Mesendoderm (in vitro differentiated cells): ENCODE measurements at regions not wholly inside any gene's neighbourhood (a gene's known extent, or its start where the extent isn't known, plus 50 kb on each side); places are given as distances from the start of the nearest gene placed in this dataset.

Source experiments
- DNase-seq: peaks from one replicate; pipeline ENCODE4 v3.0.0; 2013
- H2AK5ac ChIP-seq: 2 replicates; pipeline ENCODE4 v1.6.1; 2013; ENCODE audit warnings: low read length, inconsistent platforms
- H2BK120ac ChIP-seq: 2 replicates; pipeline ENCODE4 v1.6.1; 2013; ENCODE audit warnings: low read depth, mild to moderate bottlenecking, low read length, moderate library complexity, mixed read lengths
- H2BK15ac ChIP-seq: replicated peaks from 2 replicates; pipeline ENCODE4 v1.6.1; 2013; ENCODE audit warnings: low read depth, mild to moderate bottlenecking, moderate library complexity
- H2BK5ac ChIP-seq: 2 replicates; pipeline ENCODE4 v1.6.1; 2013; ENCODE audit warnings: low read length, inconsistent platforms
- H3K18ac ChIP-seq: 2 replicates; pipeline ENCODE4 v1.6.1; 2013; ENCODE audit warnings: mild to moderate bottlenecking, low read length, mixed read lengths
- H3K23ac ChIP-seq: one replicate; pipeline ENCODE4 v1.6.1; 2013; ENCODE audit warnings: low read length
- H3K27ac ChIP-seq: 2 replicates; pipeline ENCODE4 v1.5.1; 2013; ENCODE audit warnings: low read depth, mild to moderate bottlenecking, inconsistent platforms, low read length, moderate library complexity
- H3K27me3 ChIP-seq: 2 replicates; pipeline ENCODE4 v1.6.1; 2013; ENCODE audit warnings: low read length, control low read depth, mild to moderate bottlenecking, inconsistent platforms; ENCODE audit not compliant: insufficient read depth, poor library complexity
- H3K36me3 ChIP-seq: 2 replicates; pipeline ENCODE4 v1.6.1; 2013; ENCODE audit warnings: low read length, inconsistent platforms; ENCODE audit not compliant: control insufficient read depth, insufficient read depth
- H3K4ac ChIP-seq: one replicate; pipeline ENCODE4 v1.6.1; 2013; ENCODE audit warnings: low read depth, mild to moderate bottlenecking, low read length, moderate library complexity
- H3K4me1 ChIP-seq: 2 replicates; pipeline ENCODE4 v1.6.1; 2013; ENCODE audit warnings: low read depth, low read length, inconsistent platforms; ENCODE audit not compliant: control insufficient read depth
- H3K4me2 ChIP-seq: 2 replicates; pipeline ENCODE4 v1.6.1; 2013; ENCODE audit warnings: low read length
- H3K4me3 ChIP-seq: 2 replicates; pipeline ENCODE4 v1.5.1; 2013; ENCODE audit warnings: mild to moderate bottlenecking, low read length
- H3K56ac ChIP-seq: one replicate; pipeline ENCODE4 v1.6.1; 2013; ENCODE audit warnings: low read length
- H3K79me1 ChIP-seq: 2 replicates; pipeline ENCODE4 v1.6.1; 2013; ENCODE audit warnings: low read length, inconsistent platforms
- H3K79me2 ChIP-seq: 2 replicates; pipeline ENCODE4 v1.6.1; 2013; ENCODE audit warnings: mild to moderate bottlenecking, low read length; ENCODE audit not compliant: control insufficient read depth, insufficient read depth
- H3K9ac ChIP-seq: 2 replicates; pipeline ENCODE4 v1.6.1; 2013; ENCODE audit warnings: low read length, inconsistent platforms
- H4K5ac ChIP-seq: one replicate; pipeline ENCODE4 v1.6.1; 2013; ENCODE audit warnings: low read length
- H4K8ac ChIP-seq: one replicate; pipeline ENCODE4 v1.6.1; 2013; ENCODE audit warnings: low read depth, mild to moderate bottlenecking, control low read depth, low read length, moderate library complexity
- WGBS: extraction: QIAGEN DNeasy Blood & Tissue Kit; methylation state at CpG from one replicate; pipeline ENCODE4 v1.1.7; 2013; ENCODE audit warnings: low lambda C conversion rate, missing lambda C conversion rate; ENCODE audit not compliant: insufficient coverage; ENCODE audit errors: extremely low coverage; 5-methylcytosine and 5-hydroxymethylcytosine counted together

GRCh38 chr4:1531683-1532548 is 125.7 kb upstream of the NKX1-1 start:
- Histone ChIP-seq H2BK120ac (no peak overlapping the region), H3K79me1 (no peaks in the 10 kb centered on the region), H3K9ac (no peak overlapping the region), H3K27me3 (no peaks in the 10 kb centered on the region), H3K36me3 (no peaks in the 10 kb centered on the region), H3K4ac (no peak overlapping the region), H3K4me1 (no peaks in the 10 kb centered on the region), H3K27ac (no peak overlapping the region), H3K18ac (no peak overlapping the region), H4K8ac (no peak overlapping the region), H3K23ac (no peak overlapping the region), H3K4me2 (no peak overlapping the region), H2BK15ac (no peak overlapping the region), H4K5ac (no peak overlapping the region), H2BK5ac (no peak overlapping the region), H3K79me2 (no peaks in the 10 kb centered on the region), H2AK5ac (no peak overlapping the region), H3K56ac (peak overlapping the region; percentile 25), H3K4me3 (no peak overlapping the region)
- no peak for DNase-seq
- WGBS = no CpG with 5 or more reads among the region's 22 CpGs

DNA sequence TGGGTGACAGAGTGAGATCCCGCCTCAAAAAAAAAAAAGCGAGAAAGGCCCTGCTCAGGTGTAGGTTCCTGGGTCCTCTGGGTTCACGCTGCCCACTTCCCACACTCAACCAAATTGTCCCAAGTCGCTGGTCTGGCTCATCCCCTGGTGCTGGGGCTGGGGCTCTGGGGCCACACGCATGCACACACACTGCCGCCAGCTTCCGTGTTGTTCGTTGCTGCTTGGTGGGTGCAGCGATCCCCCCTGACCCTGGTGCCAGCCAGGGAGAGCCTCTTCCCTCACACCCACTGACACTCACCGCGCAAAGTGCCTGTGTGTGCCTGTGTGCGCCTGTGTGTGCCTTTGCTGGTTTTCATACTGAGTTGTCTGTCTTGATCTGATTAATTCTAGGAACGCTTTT is 124.1 kb upstream of the NKX1-1 start:
- DNase-seq = no peak
- WGBS = no CpG with 5 or more reads among the region's 13 CpGs
- no peaks in the 10 kb centered on the region for H3K36me3 ChIP-seq
- H2BK15ac ChIP-seq = no peak overlapping the region
- H3K79me2 ChIP-seq = no peaks in the 10 kb centered on the region
- no peak overlapping the region for H3K4ac ChIP-seq
- no peak overlapping the region for H3K56ac ChIP-seq
- no peak overlapping the region for H3K27ac ChIP-seq
- no peaks in the 10 kb centered on the region for H3K27me3 ChIP-seq
- no peak overlapping the region for H2AK5ac ChIP-seq
- H4K8ac ChIP-seq = no peak overlapping the region
- H3K4me3 ChIP-seq = no peak overlapping the region
- no peak overlapping the region for H3K4me2 ChIP-seq
- no peak overlapping the region for H3K9ac ChIP-seq
- no peaks in the 10 kb centered on the region for H3K4me1 ChIP-seq
- H2BK120ac ChIP-seq = no peak overlapping the region
- H3K79me1 ChIP-seq = no peaks in the 10 kb centered on the region
- no peak overlapping the region for H2BK5ac ChIP-seq
- no peak overlapping the region for H3K18ac ChIP-seq
- H4K5ac ChIP-seq = no peak overlapping the region
- no peak overlapping the region for H3K23ac ChIP-seq

GRCh38 chr4:1524761-1525160 is 118.5 kb upstream of the NKX1-1 start:
- WGBS = no CpG with 5 or more reads among the region's 6 CpGs
- Histone ChIP-seq H3K18ac (no peak overlapping the region), H3K23ac (no peak overlapping the region), H2AK5ac (no peak overlapping the region), H3K9ac (no peak overlapping the region), H2BK120ac (no peak overlapping the region), H3K56ac (no peak overlapping the region), H4K5ac (no peak overlapping the region), H4K8ac (no peak overlapping the region), H3K27ac (no peak overlapping the region), H3K79me2 (no peaks in the 10 kb centered on the region), H3K4me2 (no peak overlapping the region), H3K4me1 (no peaks in the 10 kb centered on the region), H3K79me1 (no peaks in the 10 kb centered on the region), H3K4me3 (no peak overlapping the region), H3K27me3 (no peaks in the 10 kb centered on the region), H2BK15ac (no peak overlapping the region), H3K4ac (no peak overlapping the region), H2BK5ac (no peak overlapping the region), H3K36me3 (no peaks in the 10 kb centered on the region)
- DNase-seq = no peak

DNA sequence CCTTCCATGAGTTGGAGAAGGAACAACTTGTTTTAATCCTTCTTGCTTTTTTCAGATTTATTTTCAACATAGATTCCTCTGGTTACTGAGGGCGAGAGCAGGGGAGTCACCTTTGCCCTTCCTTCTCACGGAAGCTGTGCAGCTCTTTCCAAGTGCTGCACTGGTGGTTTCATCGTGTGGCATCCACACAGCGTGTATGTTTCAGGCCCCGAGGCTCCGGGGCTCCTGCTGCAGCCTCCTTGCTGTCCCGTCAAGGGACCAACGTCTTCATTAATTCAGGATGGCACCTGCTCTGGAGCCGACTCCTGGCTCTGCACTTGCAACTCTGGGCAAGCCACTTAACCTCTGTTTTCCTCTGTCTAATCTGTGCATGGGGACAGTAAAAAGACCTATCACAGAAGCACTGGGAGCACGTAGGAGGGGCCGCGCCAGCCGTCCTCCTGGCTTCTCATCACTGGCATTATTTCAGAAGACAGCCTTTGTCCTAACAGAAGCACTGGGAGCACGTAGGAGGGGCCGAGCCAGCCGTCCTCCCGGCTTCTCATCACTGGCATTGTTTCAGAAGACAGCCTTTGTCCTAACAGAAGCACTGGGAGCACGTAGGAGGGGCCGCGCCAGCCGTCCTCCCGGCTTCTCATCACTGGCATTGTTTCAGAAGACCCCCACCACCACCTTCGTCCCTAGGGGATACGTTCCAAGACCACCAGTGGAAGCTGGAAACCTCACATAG is 117.8 kb upstream of the NKX1-1 start:
- H3K56ac ChIP-seq = no peak overlapping the region
- H4K8ac ChIP-seq = no peak overlapping the region
- no peak overlapping the region for H3K23ac ChIP-seq
- DNase-seq = no peak
- no peaks in the 10 kb centered on the region for H3K27me3 ChIP-seq
- H2BK120ac ChIP-seq = no peak overlapping the region
- H2AK5ac ChIP-seq = no peak overlapping the region
- H3K4me3 ChIP-seq = no peak overlapping the region
- H3K79me1 ChIP-seq = no peaks in the 10 kb centered on the region
- H3K36me3 ChIP-seq = no peaks in the 10 kb centered on the region
- H2BK15ac ChIP-seq = no peak overlapping the region
- no peak overlapping the region for H4K5ac ChIP-seq
- H3K4me1 ChIP-seq = no peaks in the 10 kb centered on the region
- H3K4ac ChIP-seq = no peak overlapping the region
- H3K18ac ChIP-seq = no peak overlapping the region
- H3K27ac ChIP-seq = no peak overlapping the region
- no peak overlapping the region for H3K9ac ChIP-seq
- no peak overlapping the region for H3K4me2 ChIP-seq
- no peak overlapping the region for H2BK5ac ChIP-seq
- H3K79me2 ChIP-seq = no peaks in the 10 kb centered on the region
- no CpG with 5 or more reads among the region's 24 CpGs for WGBS

- no peak overlapping the region for H3K4me2 ChIP-seq
- DNase-seq = no peak
- H3K27ac ChIP-seq = no peak overlapping the region
- no peak overlapping the region for H3K23ac ChIP-seq
- H2AK5ac ChIP-seq = no peak overlapping the region
- no peak overlapping the region for H2BK120ac ChIP-seq
- H3K56ac ChIP-seq = no peak overlapping the region
- H4K5ac ChIP-seq = no peak overlapping the region
- no peak overlapping the region for H2BK5ac ChIP-seq
- H3K4me1 ChIP-seq = no peaks in the 10 kb centered on the region
- no peak overlapping the region for H3K9ac ChIP-seq
- H3K27me3 ChIP-seq = no peaks in the 10 kb centered on the region
- no peaks in the 10 kb centered on the region for H3K36me3 ChIP-seq
- H2BK15ac ChIP-seq = no peak overlapping the region
- WGBS = no CpG with 5 or more reads among the region's 4 CpGs
- H3K79me1 ChIP-seq = no peaks in the 10 kb centered on the region
- no peak overlapping the region for H3K4me3 ChIP-seq
- no peak overlapping the region for H4K8ac ChIP-seq
- no peaks in the 10 kb centered on the region for H3K79me2 ChIP-seq
- H3K18ac ChIP-seq = no peak overlapping the region
- H3K4ac ChIP-seq = no peak overlapping the region
These were observed 117.3 kb upstream of the NKX1-1 start for GRCh38 chr4:1523506-1523905.
